Fibroblast of lung (primary cell): ENCODE measurements at regions not wholly inside any gene's neighbourhood (a gene's known extent, or its start where the extent isn't known, plus 50 kb on each side); places are given as distances from the start of the nearest gene placed in this dataset.

Experiments used
- DNase-seq, 2 donors: peaks; one replicate each; pipeline versions ENCODE4 v3.0.0 to v3.0.0-alpha.2; 2010; ENCODE audit warnings: low read depth in 2 of 2
- H2AFZ ChIP-seq: 2 replicates; pipeline ENCODE4 v1.5.1; 2012; ENCODE audit warnings: low read length, control low read depth, inconsistent platforms
- H3K27ac ChIP-seq: 2 replicates; pipeline ENCODE4 v1.5.1; 2011; ENCODE audit warnings: low read length, control low read depth; ENCODE audit not compliant: insufficient read depth
- H3K27me3 ChIP-seq: 2 replicates; pipeline ENCODE4 v1.5.1; 2011; ENCODE audit warnings: mild to moderate bottlenecking, low read length; ENCODE audit not compliant: control insufficient read depth, insufficient read depth
- H3K36me3 ChIP-seq: 2 replicates; pipeline ENCODE4 v1.5.1; 2011; ENCODE audit warnings: low read length; ENCODE audit not compliant: control insufficient read depth, insufficient read depth
- H3K4me1 ChIP-seq: 2 replicates; pipeline ENCODE4 v1.5.1; 2011; ENCODE audit warnings: low read length; ENCODE audit not compliant: control insufficient read depth, insufficient read depth; ENCODE audit errors: extremely low read depth
- H3K4me2 ChIP-seq: 2 replicates; pipeline ENCODE4 v1.5.1; 2011; ENCODE audit warnings: low read length, control low read depth; ENCODE audit not compliant: insufficient read depth; ENCODE audit errors: extremely low read depth
- H3K4me3 ChIP-seq, 4 experiments: fragments of 200-600 bp in 1 of 4; sonication (generic) in 1 of 4; replicated peaks in 1 of 4; 2 replicates each; pipeline ENCODE4 v1.5.1; 2011 to 2016; ENCODE audit warnings: low read length in 4 of 4, low read depth in 3 of 4, mild to moderate bottlenecking in 3 of 4, control low read depth in 2 of 4, inconsistent platforms in 1 of 4, mixed read lengths in 1 of 4; ENCODE audit not compliant: insufficient read depth in 1 of 4; ENCODE audit errors: control extremely low read depth in 1 of 4
- H3K79me2 ChIP-seq: 2 replicates; pipeline ENCODE4 v1.5.1; 2012; ENCODE audit warnings: mild to moderate bottlenecking, low read length, inconsistent platforms; ENCODE audit not compliant: control insufficient read depth, insufficient read depth
- H3K9ac ChIP-seq: 2 replicates; pipeline ENCODE4 v1.5.1; 2011; ENCODE audit warnings: mild to moderate bottlenecking, low read length, control low read depth; ENCODE audit not compliant: insufficient read depth
- H3K9me3 ChIP-seq: 2 replicates; pipeline ENCODE4 v1.5.1; 2012; ENCODE audit warnings: low read depth, low read length; ENCODE audit not compliant: control insufficient read depth, insufficient read depth
- H4K20me1 ChIP-seq: 2 replicates; pipeline ENCODE4 v1.5.1; 2011; ENCODE audit warnings: low read length; ENCODE audit not compliant: control insufficient read depth, insufficient read depth; ENCODE audit errors: extremely low read depth
- CTCF ChIP-seq, 2 donors: IDR thresholded peaks in 1 of 2; conservative IDR thresholded peaks in 1 of 2; 1 replicate in 1 of 2; 2 replicates in 1 of 2; pipeline ENCODE4 v1.5.1; 2011 to 2012; ENCODE audit warnings: low read length in 2 of 2, control low read depth in 1 of 2, inconsistent platforms in 1 of 2, low read depth in 1 of 2, mild to moderate bottlenecking in 1 of 2
- EZH2 ChIP-seq: IDR thresholded peaks from 2 replicates; pipeline ENCODE4 v1.5.1; 2012; ENCODE audit warnings: low read length, control low read depth, mild to moderate bottlenecking; ENCODE audit errors: missing control alignments

GRCh38 chr1:94318505-94319030, 81.2 kb upstream of the ARHGAP29 start:
- Histone ChIP-seq H3K27ac (no peak overlapping the region), H3K9ac (no peak overlapping the region), H3K27me3 (no peaks in the 10 kb centered on the region), H3K4me3 (no peak overlapping the region), H4K20me1 (no peaks in the 10 kb centered on the region), H3K36me3 (no peaks in the 10 kb centered on the region), H2AFZ (no peak overlapping the region), H3K9me3 (no peaks in the 10 kb centered on the region), H3K79me2 (no peaks in the 10 kb centered on the region), H3K4me2 (no peak overlapping the region), H3K4me1 (no peaks in the 10 kb centered on the region)
- no peak for TF ChIP-seq CTCF (conservative IDR thresholded peaks at IDR 0.05 in 1 of 2, IDR thresholded peaks at IDR 0.05 in 1 of 2; ENCODE audit: low read depth in 1 of 2, low read length in 2 of 2)
- no peak for DNase-seq

GRCh38 chr1:94317790-94318188, 80.4 kb upstream of the ARHGAP29 start:
- no peak for TF ChIP-seq CTCF (conservative IDR thresholded peaks at IDR 0.05 in 1 of 2, IDR thresholded peaks at IDR 0.05 in 1 of 2; ENCODE audit: low read depth in 1 of 2, low read length in 2 of 2)
- TF ChIP-seq EZH2, result no peak
- H3K36me3 ChIP-seq, result no peaks in the 10 kb centered on the region
- H3K9me3 ChIP-seq, result no peaks in the 10 kb centered on the region
- DNase-seq, result no peak
- H3K27me3 ChIP-seq, result no peaks in the 10 kb centered on the region
- H3K9ac ChIP-seq, result no peak overlapping the region
- no peak overlapping the region for H3K4me3 ChIP-seq
- H2AFZ ChIP-seq, result no peak overlapping the region
- no peak overlapping the region for H3K27ac ChIP-seq
- no peaks in the 10 kb centered on the region for H4K20me1 ChIP-seq
- H3K79me2 ChIP-seq, result no peaks in the 10 kb centered on the region
- H3K4me2 ChIP-seq, result no peak overlapping the region
- H3K4me1 ChIP-seq, result no peaks in the 10 kb centered on the region

- Histone ChIP-seq H3K36me3 (no peaks in the 10 kb centered on the region), H3K27ac (no peak overlapping the region), H3K4me2 (no peak overlapping the region), H4K20me1 (no peaks in the 10 kb centered on the region), H3K9ac (no peak overlapping the region), H3K79me2 (no peaks in the 10 kb centered on the region), H3K4me3 (no peak overlapping the region), H3K27me3 (no peaks in the 10 kb centered on the region), H3K9me3 (no peaks in the 10 kb centered on the region), H2AFZ (no peak overlapping the region), H3K4me1 (no peaks in the 10 kb centered on the region)
- TF ChIP-seq EZH2 (no peak), CTCF (conservative IDR thresholded peaks at IDR 0.05 in 1 of 2, IDR thresholded peaks at IDR 0.05 in 1 of 2; ENCODE audit: low read depth in 1 of 2, low read length in 2 of 2) (no peak)
- DNase-seq, result peak in 1 of 2 donors; percentile 72
These were observed 79.7 kb upstream of the ARHGAP29 start for GRCh38 chr1:94316836-94317789.
